ENCODE measurements at regions not wholly inside any gene's neighbourhood (a gene's known extent, or its start where the extent isn't known, plus 50 kb on each side); places are given as distances from the start of the nearest gene placed in this dataset.
"Not testable (repeated sequence)": the region's sequence is repeated elsewhere in the genome, so short reads cannot be mapped to it uniquely, and the experiment has no call there.

DNA sequence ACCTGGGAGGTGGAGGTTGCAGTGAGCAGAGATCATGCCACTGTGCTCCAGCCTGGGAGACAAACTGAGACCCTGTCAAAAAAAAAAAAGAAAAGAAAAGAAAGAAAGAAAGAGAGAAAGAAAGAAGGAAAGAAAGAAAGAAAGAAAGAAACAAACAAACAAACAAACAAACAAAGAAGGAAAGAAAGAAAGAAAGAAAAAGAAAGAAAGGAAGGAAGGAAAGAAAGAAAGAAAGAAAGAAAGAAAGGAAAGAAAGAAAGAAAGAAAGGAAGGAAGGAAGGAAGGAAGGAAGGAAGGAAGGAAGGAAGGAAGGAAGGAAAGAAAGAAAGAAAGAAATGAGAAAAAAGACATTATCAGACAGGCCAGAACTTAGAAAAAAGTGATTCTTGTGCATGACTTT is 291.0 kb upstream of the FOXK1 start:
- TF ChIP-seq, protein P1, sequence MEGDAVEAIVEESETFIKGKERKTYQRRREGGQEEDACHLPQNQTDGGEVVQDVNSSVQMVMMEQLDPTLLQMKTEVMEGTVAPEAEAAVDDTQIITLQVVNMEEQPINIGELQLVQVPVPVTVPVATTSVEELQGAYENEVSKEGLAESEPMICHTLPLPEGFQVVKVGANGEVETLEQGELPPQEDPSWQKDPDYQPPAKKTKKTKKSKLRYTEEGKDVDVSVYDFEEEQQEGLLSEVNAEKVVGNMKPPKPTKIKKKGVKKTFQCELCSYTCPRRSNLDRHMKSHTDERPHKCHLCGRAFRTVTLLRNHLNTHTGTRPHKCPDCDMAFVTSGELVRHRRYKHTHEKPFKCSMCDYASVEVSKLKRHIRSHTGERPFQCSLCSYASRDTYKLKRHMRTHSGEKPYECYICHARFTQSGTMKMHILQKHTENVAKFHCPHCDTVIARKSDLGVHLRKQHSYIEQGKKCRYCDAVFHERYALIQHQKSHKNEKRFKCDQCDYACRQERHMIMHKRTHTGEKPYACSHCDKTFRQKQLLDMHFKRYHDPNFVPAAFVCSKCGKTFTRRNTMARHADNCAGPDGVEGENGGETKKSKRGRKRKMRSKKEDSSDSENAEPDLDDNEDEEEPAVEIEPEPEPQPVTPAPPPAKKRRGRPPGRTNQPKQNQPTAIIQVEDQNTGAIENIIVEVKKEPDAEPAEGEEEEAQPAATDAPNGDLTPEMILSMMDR (IDR thresholded peaks at IDR 0.05) = not testable (repeated sequence)
- not testable (repeated sequence) for TF ChIP-seq EZH2, EZH2phosphoT487 (IDR thresholded peaks at IDR 0.05)
